NB4 (cell line): ENCODE measurements at regions not wholly inside any gene's neighbourhood (a gene's known extent, or its start where the extent isn't known, plus 50 kb on each side); places are given as distances from the start of the nearest gene placed in this dataset.

Source experiments
- CTCF ChIP-seq: IDR thresholded peaks from one replicate; pipeline ENCODE4 v1.5.1; 2012; ENCODE audit warnings: low read depth, low read length
- MAX ChIP-seq: IDR thresholded peaks from 2 replicates; pipeline ENCODE4 v1.6.1; 2011; ENCODE audit warnings: low read depth, low read length

GRCh38 chr5:107218457-107219193, 452.1 kb downstream of the EFNA5 start:
- TF ChIP-seq CTCF: no peak
- no peak for TF ChIP-seq MAX
